OCI-LY7 (cell line): ENCODE measurements at regions not wholly inside any gene's neighbourhood (a gene's known extent, or its start where the extent isn't known, plus 50 kb on each side); places are given as distances from the start of the nearest gene placed in this dataset.

Source experiments
- BruUV-seq: library from RNA; stranded (reverse); fragments of 400-500 nt; replicated peaks from 2 replicates; lab custom pipeline; 2021; lab: Mats Ljungman, UMichigan
- CTCF ChIA-PET: fragments of 300-600 bp; sonication (Branson Sonifier 250); formaldehyde crosslinking; loops from one replicate; lab custom pipeline; 2022; ENCODE audit warnings: antibody characterized with exemption; ENCODE audit not compliant: unreplicated experiment; lab: Charles Lee
- POLR2A ChIA-PET: fragments of 300-600 bp; sonication (Branson Sonifier 250); formaldehyde crosslinking; loops from one replicate; lab custom pipeline; 2022; ENCODE audit warnings: antibody characterized with exemption; lab: Charles Lee
- DNase-seq: peaks from one replicate; pipeline ENCODE4 v3.0.0-alpha.2; 2015; ENCODE audit warnings: low spot score
- H2AFZ ChIP-seq: fragments of 200-600 bp; sonication (generic), shearing (Covaris generic); 2 replicates; pipeline ENCODE4 v1.6.1; 2014; ENCODE audit warnings: mild to moderate bottlenecking, antibody characterized with exemption, low read length, moderate library complexity
- H3K27ac ChIP-seq: fragments of 200-600 bp; sonication (generic); 2 replicates; pipeline ENCODE4 v1.5.1; 2014; ENCODE audit warnings: mixed run types, low read depth, mild to moderate bottlenecking, moderate library complexity, low read length, inconsistent platforms; ENCODE audit not compliant: poor library complexity, severe bottlenecking
- H3K36me3 ChIP-seq: fragments of 200-600 bp; sonication (generic); 2 replicates; pipeline ENCODE4 v1.6.1; 2014; ENCODE audit warnings: mild to moderate bottlenecking, antibody characterized with exemption, low read length, moderate library complexity, mixed read lengths; ENCODE audit not compliant: insufficient read depth
- H3K4me1 ChIP-seq: fragments of 200-600 bp; sonication (generic); 2 replicates; pipeline ENCODE4 v1.5.1; 2014; ENCODE audit warnings: mild to moderate bottlenecking, low read length; ENCODE audit not compliant: insufficient read depth, poor library complexity, severe bottlenecking
- H3K4me2 ChIP-seq: fragments of 200-600 bp; sonication (generic); 2 replicates; pipeline ENCODE4 v1.6.1; 2014; ENCODE audit warnings: mild to moderate bottlenecking, low read length
- H3K4me3 ChIP-seq: fragments of 200-600 bp; sonication (generic); 2 replicates; pipeline ENCODE4 v1.5.1; 2014; ENCODE audit warnings: mild to moderate bottlenecking, low read depth, low read length; ENCODE audit not compliant: poor library complexity, severe bottlenecking
- H3K79me2 ChIP-seq: fragments of 200-600 bp; sonication (generic); 2 replicates; pipeline ENCODE4 v1.6.1; 2016; ENCODE audit warnings: low read depth, mild to moderate bottlenecking, low read length, moderate library complexity, mixed read lengths; ENCODE audit not compliant: insufficient read depth
- H3K9me2 ChIP-seq: fragments of 200-600 bp; sonication (generic); 2 replicates; pipeline ENCODE4 v1.6.1; 2016; ENCODE audit warnings: mild to moderate bottlenecking, low read length, mixed read lengths; ENCODE audit not compliant: insufficient read depth
- H3K9me3 ChIP-seq: fragments of 200-600 bp; sonication (generic); 2 replicates; pipeline ENCODE4 v1.6.1; 2014; ENCODE audit warnings: mild to moderate bottlenecking, mixed run types, low read length, mixed read lengths
- H4K20me1 ChIP-seq: fragments of 200-600 bp; sonication (generic); 2 replicates; pipeline ENCODE4 v1.6.1; 2014; ENCODE audit warnings: mild to moderate bottlenecking, antibody characterized with exemption, low read length, moderate library complexity, mixed read lengths; ENCODE audit not compliant: insufficient read depth
- CTCF ChIP-seq: fragments of 200-600 bp; sonication (generic); conservative IDR thresholded peaks from 2 replicates; pipeline ENCODE4 v1.5.1; 2014; ENCODE audit warnings: mild to moderate bottlenecking, antibody characterized with exemption, low read length, moderate library complexity, mixed read lengths
- EZH2phosphoT487 ChIP-seq: fragments of 200-600 bp; sonication (generic); IDR thresholded peaks from 2 replicates; pipeline ENCODE4 v1.6.1; 2018; ENCODE audit warnings: low read depth, borderline replicate concordance, mild to moderate bottlenecking, mixed run types, antibody characterized with exemption, low read length, moderate library complexity, mixed read lengths
- intact Hi-C: fragments of 100-400 bp; cut with micrococcal nuclease; formaldehyde crosslinking; loops from one replicate; pipeline ENCODE4 v1.10.0; 2022; ENCODE audit not compliant: unreplicated experiment

DNA sequence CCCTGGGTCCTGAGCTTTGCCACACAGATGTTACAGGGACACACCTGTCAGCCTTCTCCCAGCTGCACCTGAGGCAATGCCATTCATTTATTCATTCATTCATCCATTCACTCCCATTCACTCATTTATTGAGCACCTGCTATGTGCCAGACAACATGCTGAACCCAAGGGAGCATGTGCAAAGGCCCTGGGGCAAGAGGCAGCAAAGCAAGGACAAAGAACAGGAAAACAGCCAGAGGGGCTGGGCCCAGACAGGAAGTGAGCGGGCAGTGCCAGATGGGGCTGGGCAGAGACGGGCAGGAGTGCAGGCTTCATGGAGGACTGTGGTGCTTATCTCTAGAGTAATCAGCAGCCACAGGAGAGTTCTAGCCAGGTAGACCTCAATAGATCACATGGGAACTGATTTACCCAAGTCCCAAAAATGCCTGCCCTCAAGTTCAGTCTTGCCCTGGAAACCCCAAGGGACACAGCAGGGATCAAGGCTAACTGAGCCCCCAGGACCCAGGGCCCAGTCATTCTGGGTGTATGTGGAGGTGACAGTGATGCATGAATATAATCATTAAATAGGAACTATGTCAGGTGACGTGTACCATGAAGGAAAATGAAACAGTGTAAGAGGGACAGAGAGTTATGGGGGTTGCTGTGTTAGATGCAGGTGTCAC lies 530.3 kb downstream of the MATN1 start:
- DNase-seq = no peak
- Histone ChIP-seq H2AFZ (no peak overlapping the region), H3K27ac (no peak overlapping the region), H4K20me1 (no peaks in the 10 kb centered on the region), H3K9me2 (no peaks in the 10 kb centered on the region), H3K4me2 (no peak overlapping the region), H3K4me3 (no peak overlapping the region), H3K36me3 (no peaks in the 10 kb centered on the region), H3K9me3 (no peaks in the 10 kb centered on the region), H3K4me1 (no peaks in the 10 kb centered on the region), H3K79me2 (no peaks in the 10 kb centered on the region)
- no TSS peak for BruUV-seq
- intact Hi-C loops = no loop called here
- TF ChIP-seq EZH2phosphoT487 (no peak), CTCF (no peak)
- ChIA-PET POLR2A (no interaction called here), CTCF (no interaction called here)

- no peak overlapping the region for H2AFZ ChIP-seq
- H3K27ac ChIP-seq = no peak overlapping the region
- no peak for TF ChIP-seq CTCF
- intact Hi-C loops = no loop called here
- H3K36me3 ChIP-seq = no peaks in the 10 kb centered on the region
- H3K9me2 ChIP-seq = no peaks in the 10 kb centered on the region
- DNase-seq = peak; percentile 5
- POLR2A ChIA-PET = no interaction called here
- no peaks in the 10 kb centered on the region for H4K20me1 ChIP-seq
- no TSS peak for BruUV-seq
- no peak overlapping the region for H3K4me2 ChIP-seq
- no peaks in the 10 kb centered on the region for H3K4me1 ChIP-seq
- CTCF ChIA-PET = no interaction called here
- H3K79me2 ChIP-seq = no peaks in the 10 kb centered on the region
- no peak overlapping the region for H3K4me3 ChIP-seq
- no peaks in the 10 kb centered on the region for H3K9me3 ChIP-seq
Measured at GRCh38 chr1:30191154-30191702, 532.2 kb downstream of the MATN1 start.

- intact Hi-C loops = no loop called here
- H3K4me1 ChIP-seq = no peaks in the 10 kb centered on the region
- DNase-seq = no peak
- H2AFZ ChIP-seq = no peak overlapping the region
- H3K4me3 ChIP-seq = no peak overlapping the region
- no peak overlapping the region for H3K4me2 ChIP-seq
- no peak overlapping the region for H3K27ac ChIP-seq
- H3K9me3 ChIP-seq = no peaks in the 10 kb centered on the region
- no peaks in the 10 kb centered on the region for H3K9me2 ChIP-seq
- ChIA-PET POLR2A (no interaction called here), CTCF (no interaction called here)
- H3K36me3 ChIP-seq = no peaks in the 10 kb centered on the region
- no TSS peak for BruUV-seq
- no peaks in the 10 kb centered on the region for H3K79me2 ChIP-seq
- no peaks in the 10 kb centered on the region for H4K20me1 ChIP-seq
- no peak for TF ChIP-seq EZH2phosphoT487
- no peak for TF ChIP-seq CTCF
Measured at GRCh38 chr1:30190511-30191153, 532.8 kb downstream of the MATN1 start.
